PFSK-1 (cell line): ENCODE measurements at regions not wholly inside any gene's neighbourhood (a gene's known extent, or its start where the extent isn't known, plus 50 kb on each side); places are given as distances from the start of the nearest gene placed in this dataset.

Source experiments
- FOXP2 ChIP-seq: optimal IDR thresholded peaks from 2 replicates; pipeline ENCODE3; 2011; ENCODE audit warnings: borderline replicate concordance, control low read depth, inconsistent platforms; ENCODE audit not compliant: insufficient read depth; ENCODE audit errors: extremely low read length, extremely low read depth
- POLR2AphosphoS5 ChIP-seq: IDR thresholded peaks from 2 replicates; pipeline ENCODE4 v1.6.1; 2012; ENCODE audit warnings: low read depth, mild to moderate bottlenecking, control low read depth, low read length, moderate library complexity
- SIN3A ChIP-seq: IDR thresholded peaks from 2 replicates; pipeline ENCODE4 v1.6.1; 2012; ENCODE audit warnings: mild to moderate bottlenecking, low read length, moderate library complexity, borderline replicate concordance; ENCODE audit not compliant: insufficient read depth
- TAF1 ChIP-seq: IDR thresholded peaks from 2 replicates; pipeline ENCODE4 v1.6.1; 2012; ENCODE audit warnings: low read length, control low read depth, borderline replicate concordance; ENCODE audit not compliant: insufficient read depth
- TF ChIP-seq, protein P1 (sequence below), 2 experiments: IDR thresholded peaks; 2 replicates each; pipeline versions ENCODE4 v1.6.1 to v1.8.0; 2011 to 2012; ENCODE audit warnings: low read depth in 2 of 2, low read length in 2 of 2, control low read depth in 1 of 2, inconsistent platforms in 1 of 2, mild to moderate bottlenecking in 1 of 2, moderate library complexity in 1 of 2; ENCODE audit not compliant: insufficient read depth in 1 of 2

DNA sequence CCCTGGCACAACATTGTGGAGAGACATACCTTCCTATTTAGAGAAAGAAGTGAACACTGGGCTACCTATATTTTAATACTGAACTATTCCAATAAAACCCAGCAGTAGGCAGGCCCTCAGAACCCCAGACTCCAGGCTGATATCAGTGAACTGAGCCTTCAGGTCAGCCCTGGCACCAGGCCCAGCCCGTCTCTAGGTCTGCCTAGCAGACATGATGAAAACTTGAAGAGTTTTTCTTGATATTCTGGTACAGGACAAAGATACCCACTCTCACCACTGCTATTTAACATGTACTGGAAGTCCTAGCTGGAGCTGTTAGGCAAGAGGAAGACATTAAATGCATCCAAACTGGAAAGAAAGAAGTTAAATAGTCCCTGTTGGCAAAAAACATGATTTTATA, 396.6 kb upstream of the SPRY2 start:
- TF ChIP-seq TAF1: no peak
- no peak for TF ChIP-seq SIN3A
- no peak for TF ChIP-seq FOXP2
- TF ChIP-seq POLR2AphosphoS5: no peak
- TF ChIP-seq, protein P1, sequence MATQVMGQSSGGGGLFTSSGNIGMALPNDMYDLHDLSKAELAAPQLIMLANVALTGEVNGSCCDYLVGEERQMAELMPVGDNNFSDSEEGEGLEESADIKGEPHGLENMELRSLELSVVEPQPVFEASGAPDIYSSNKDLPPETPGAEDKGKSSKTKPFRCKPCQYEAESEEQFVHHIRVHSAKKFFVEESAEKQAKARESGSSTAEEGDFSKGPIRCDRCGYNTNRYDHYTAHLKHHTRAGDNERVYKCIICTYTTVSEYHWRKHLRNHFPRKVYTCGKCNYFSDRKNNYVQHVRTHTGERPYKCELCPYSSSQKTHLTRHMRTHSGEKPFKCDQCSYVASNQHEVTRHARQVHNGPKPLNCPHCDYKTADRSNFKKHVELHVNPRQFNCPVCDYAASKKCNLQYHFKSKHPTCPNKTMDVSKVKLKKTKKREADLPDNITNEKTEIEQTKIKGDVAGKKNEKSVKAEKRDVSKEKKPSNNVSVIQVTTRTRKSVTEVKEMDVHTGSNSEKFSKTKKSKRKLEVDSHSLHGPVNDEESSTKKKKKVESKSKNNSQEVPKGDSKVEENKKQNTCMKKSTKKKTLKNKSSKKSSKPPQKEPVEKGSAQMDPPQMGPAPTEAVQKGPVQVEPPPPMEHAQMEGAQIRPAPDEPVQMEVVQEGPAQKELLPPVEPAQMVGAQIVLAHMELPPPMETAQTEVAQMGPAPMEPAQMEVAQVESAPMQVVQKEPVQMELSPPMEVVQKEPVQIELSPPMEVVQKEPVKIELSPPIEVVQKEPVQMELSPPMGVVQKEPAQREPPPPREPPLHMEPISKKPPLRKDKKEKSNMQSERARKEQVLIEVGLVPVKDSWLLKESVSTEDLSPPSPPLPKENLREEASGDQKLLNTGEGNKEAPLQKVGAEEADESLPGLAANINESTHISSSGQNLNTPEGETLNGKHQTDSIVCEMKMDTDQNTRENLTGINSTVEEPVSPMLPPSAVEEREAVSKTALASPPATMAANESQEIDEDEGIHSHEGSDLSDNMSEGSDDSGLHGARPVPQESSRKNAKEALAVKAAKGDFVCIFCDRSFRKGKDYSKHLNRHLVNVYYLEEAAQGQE (IDR thresholded peaks at IDR 0.05; ENCODE audit: insufficient read depth in 1 of 2, low read depth in 2 of 2, low read length in 2 of 2): no peak

DNA sequence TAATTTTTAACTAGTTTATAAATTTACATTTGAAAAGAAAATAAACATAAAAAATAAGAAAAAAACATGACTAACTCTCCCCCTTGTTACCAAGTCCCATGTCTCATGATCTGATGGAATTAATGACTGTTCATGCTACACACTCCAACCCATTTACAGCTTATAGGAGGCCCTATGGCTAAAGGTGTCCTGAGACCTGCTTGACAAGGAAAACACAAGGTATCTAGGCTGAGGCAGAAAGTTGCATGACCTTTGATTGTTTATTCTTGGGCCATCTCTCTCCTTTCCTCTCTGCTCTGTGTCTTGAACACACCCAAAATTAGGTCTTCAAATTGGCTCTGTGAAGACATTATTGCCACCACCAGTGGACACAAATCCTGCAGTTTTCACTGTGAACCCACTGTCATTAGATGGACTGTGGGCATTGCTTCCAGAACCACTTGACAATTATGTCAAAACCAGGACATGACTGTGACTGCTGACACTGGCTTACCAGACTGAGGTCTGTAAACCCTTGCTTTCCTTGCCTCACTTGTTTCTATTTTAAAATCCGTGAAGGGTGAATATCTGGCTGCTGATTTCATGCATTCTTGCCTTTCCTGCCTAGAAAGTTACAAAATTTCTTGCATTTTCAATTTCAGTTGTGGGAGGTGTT, 386.5 kb upstream of the SPRY2 start:
- no peak for TF ChIP-seq POLR2AphosphoS5
- no peak for TF ChIP-seq SIN3A
- TF ChIP-seq FOXP2: no peak
- TF ChIP-seq, protein P1 (IDR thresholded peaks at IDR 0.05; ENCODE audit: insufficient read depth in 1 of 2, low read depth in 2 of 2, low read length in 2 of 2): no peak
- TF ChIP-seq TAF1: no peak

GRCh38 chr13:80726868-80727267, 385.9 kb upstream of the SPRY2 start:
- no peak for TF ChIP-seq TAF1
- TF ChIP-seq POLR2AphosphoS5: no peak
- TF ChIP-seq, protein P1 (IDR thresholded peaks at IDR 0.05; ENCODE audit: insufficient read depth in 1 of 2, low read depth in 2 of 2, low read length in 2 of 2): no peak
- TF ChIP-seq SIN3A: no peak
- no peak for TF ChIP-seq FOXP2

GRCh38 chr13:80721689-80722088, 380.8 kb upstream of the SPRY2 start:
- no peak for TF ChIP-seq FOXP2
- TF ChIP-seq SIN3A: no peak
- TF ChIP-seq, protein P1 (IDR thresholded peaks at IDR 0.05; ENCODE audit: insufficient read depth in 1 of 2, low read depth in 2 of 2, low read length in 2 of 2): no peak
- no peak for TF ChIP-seq POLR2AphosphoS5
- no peak for TF ChIP-seq TAF1
